ENCODE measurements at regions not wholly inside any gene's neighbourhood (a gene's known extent, or its start where the extent isn't known, plus 50 kb on each side); places are given as distances from the start of the nearest gene placed in this dataset.

GRCh38 chr4:123813901-123814300 is 417.3 kb downstream of the SPRY1 start:
- H3K27ac ChIP-seq = no peak overlapping the region
- no peak for DNase-seq
- H3K9me3 ChIP-seq (ENCODE audit: low read depth) = no peaks in the 10 kb centered on the region
- H3K4me2 ChIP-seq (ENCODE audit: unreplicated experiment) = no peak overlapping the region
- no peaks in the 10 kb centered on the region for H3K36me3 ChIP-seq (ENCODE audit: low read depth)
- no peaks in the 10 kb centered on the region for H4K20me1 ChIP-seq (ENCODE audit: insufficient read depth)
- in situ Hi-C loops (cut with MboI) = no loop called here
- H3K79me2 ChIP-seq (ENCODE audit: insufficient read depth) = no peaks in the 10 kb centered on the region
- no peaks in the 10 kb centered on the region for H3K27me3 ChIP-seq (replicated peaks; ENCODE audit: insufficient read depth)
- 96 to 100% methylated on average over 2 of the region's 2 CpGs for WGBS, 2 experiments (ENCODE audit: low coverage in 1 of 2, low lambda C conversion rate in 2 of 2, missing lambda C conversion rate in 2 of 2)
- H3K9ac ChIP-seq = no peak overlapping the region
- no peak for TF ChIP-seq EZH2phosphoT487 (IDR thresholded peaks at IDR 0.05; ENCODE audit: insufficient read depth, low read depth)
- TF ChIP-seq EZH2 (IDR thresholded peaks at IDR 0.05; ENCODE audit: insufficient read depth, poor library complexity, severe bottlenecking) = no peak
- H3K4me3 ChIP-seq = no peak overlapping the region
- no peak overlapping the region for H2AFZ ChIP-seq
- H3F3A ChIP-seq (ENCODE audit: insufficient read depth) = no peaks in the 10 kb centered on the region
- H3K4me1 ChIP-seq (ENCODE audit: insufficient read depth) = peaks cover 4% of the 10 kb centered on the region; the same call in 1 of the 2 replicates
- no peaks in the 10 kb centered on the region; the same call in 1 of the 2 replicates for H3K9me2 ChIP-seq (ENCODE audit: insufficient read depth)

- no peak overlapping the region for H3K4me3 ChIP-seq
- DNase-seq = peak; percentile 8
- WGBS, 2 experiments (ENCODE audit: low coverage in 1 of 2, low lambda C conversion rate in 2 of 2, missing lambda C conversion rate in 2 of 2) = 7 to 14% methylated on average over 2 of the region's 2 CpGs
- H2AFZ ChIP-seq = no peak overlapping the region
- H4K20me1 ChIP-seq (ENCODE audit: insufficient read depth) = no peaks in the 10 kb centered on the region
- H3K4me1 ChIP-seq (ENCODE audit: insufficient read depth) = peaks cover 10% of the 10 kb centered on the region
- no peaks in the 10 kb centered on the region for H3K36me3 ChIP-seq (ENCODE audit: low read depth)
- H3F3A ChIP-seq (ENCODE audit: insufficient read depth) = no peaks in the 10 kb centered on the region
- no peak overlapping the region for H3K4me2 ChIP-seq (ENCODE audit: unreplicated experiment)
- H3K27ac ChIP-seq = no peak overlapping the region
- H3K9me3 ChIP-seq (ENCODE audit: low read depth) = no peaks in the 10 kb centered on the region
- H3K9me2 ChIP-seq (ENCODE audit: insufficient read depth) = no peaks in the 10 kb centered on the region; the same call in 1 of the 2 replicates
- no peak overlapping the region for H3K9ac ChIP-seq
- H3K79me2 ChIP-seq (ENCODE audit: insufficient read depth) = no peaks in the 10 kb centered on the region
- TF ChIP-seq EZH2 (IDR thresholded peaks at IDR 0.05; ENCODE audit: insufficient read depth, poor library complexity, severe bottlenecking) (no peak), EZH2phosphoT487 (IDR thresholded peaks at IDR 0.05; ENCODE audit: insufficient read depth, low read depth) (no peak)
- H3K27me3 ChIP-seq (replicated peaks; ENCODE audit: insufficient read depth) = no peaks in the 10 kb centered on the region
- in situ Hi-C loops (cut with MboI) = no loop called here
Measured at GRCh38 chr4:123816462-123816861, 419.9 kb downstream of the SPRY1 start.

- Histone ChIP-seq H2AFZ (no peak overlapping the region), H3K4me3 (no peak overlapping the region), H3K27ac (no peak overlapping the region), H4K20me1 (ENCODE audit: insufficient read depth) (no peaks in the 10 kb centered on the region), H3K36me3 (ENCODE audit: low read depth) (no peaks in the 10 kb centered on the region), H3K9me3 (ENCODE audit: low read depth) (no peaks in the 10 kb centered on the region), H3K27me3 (replicated peaks; ENCODE audit: insufficient read depth) (no peaks in the 10 kb centered on the region), H3K4me1 (ENCODE audit: insufficient read depth) (peaks cover 7% of the 10 kb centered on the region), H3K79me2 (ENCODE audit: insufficient read depth) (no peaks in the 10 kb centered on the region), H3F3A (ENCODE audit: insufficient read depth) (no peaks in the 10 kb centered on the region), H3K9me2 (ENCODE audit: insufficient read depth) (no peaks in the 10 kb centered on the region; the same call in 1 of the 2 replicates), H3K4me2 (ENCODE audit: unreplicated experiment) (no peak overlapping the region), H3K9ac (no peak overlapping the region)
- DNase-seq = peak; percentile 37
- WGBS, 2 experiments (ENCODE audit: low coverage in 1 of 2, low lambda C conversion rate in 2 of 2, missing lambda C conversion rate in 2 of 2) = 45 to 48% methylated on average over 7 of the region's 7 CpGs
- TF ChIP-seq EZH2phosphoT487 (IDR thresholded peaks at IDR 0.05; ENCODE audit: insufficient read depth, low read depth) = no peak
- no peak for TF ChIP-seq EZH2 (IDR thresholded peaks at IDR 0.05; ENCODE audit: insufficient read depth, poor library complexity, severe bottlenecking)
- in situ Hi-C loops (cut with MboI) = no loop called here
Measured at GRCh38 chr4:123817025-123817688, 420.6 kb downstream of the SPRY1 start.

- TF ChIP-seq EZH2 (IDR thresholded peaks at IDR 0.05; ENCODE audit: insufficient read depth, poor library complexity, severe bottlenecking) (no peak), EZH2phosphoT487 (IDR thresholded peaks at IDR 0.05; ENCODE audit: insufficient read depth, low read depth) (no peak)
Measured at GRCh38 chr4:123819362-123820035, 422.9 kb downstream of the SPRY1 start.

More at GRCh38 chr4:123819362-123820035, 422.9 kb downstream of the SPRY1 start:
- no peak overlapping the region for H3K4me2 ChIP-seq (ENCODE audit: unreplicated experiment)
- no peak overlapping the region for H3K9ac ChIP-seq
- H3K4me3 ChIP-seq = no peak overlapping the region
- no peaks in the 10 kb centered on the region for H3K27me3 ChIP-seq (replicated peaks; ENCODE audit: insufficient read depth)
- peaks cover 6% of the 10 kb centered on the region; the same call in 1 of the 2 replicates for H3K9me2 ChIP-seq (ENCODE audit: insufficient read depth)
- H3F3A ChIP-seq (ENCODE audit: insufficient read depth) = 0 out of 2 replicates have a peak, but pooled peaks cover 5% of the 10 kb centered on the region
- H3K27ac ChIP-seq = no peak overlapping the region
- no peaks in the 10 kb centered on the region for H4K20me1 ChIP-seq (ENCODE audit: insufficient read depth)
- DNase-seq = peak; percentile 51
- H3K79me2 ChIP-seq (ENCODE audit: insufficient read depth) = no peaks in the 10 kb centered on the region
- H3K36me3 ChIP-seq (ENCODE audit: low read depth) = no peaks in the 10 kb centered on the region
- in situ Hi-C loops (cut with MboI) = no loop called here
- no peak overlapping the region for H2AFZ ChIP-seq
- H3K9me3 ChIP-seq (ENCODE audit: low read depth) = no peaks in the 10 kb centered on the region
- H3K4me1 ChIP-seq (ENCODE audit: insufficient read depth) = peaks cover 11% of the 10 kb centered on the region
